ENCODE measurements at regions not wholly inside any gene's neighbourhood (a gene's known extent, or its start where the extent isn't known, plus 50 kb on each side); places are given as distances from the start of the nearest gene placed in this dataset.

DNA sequence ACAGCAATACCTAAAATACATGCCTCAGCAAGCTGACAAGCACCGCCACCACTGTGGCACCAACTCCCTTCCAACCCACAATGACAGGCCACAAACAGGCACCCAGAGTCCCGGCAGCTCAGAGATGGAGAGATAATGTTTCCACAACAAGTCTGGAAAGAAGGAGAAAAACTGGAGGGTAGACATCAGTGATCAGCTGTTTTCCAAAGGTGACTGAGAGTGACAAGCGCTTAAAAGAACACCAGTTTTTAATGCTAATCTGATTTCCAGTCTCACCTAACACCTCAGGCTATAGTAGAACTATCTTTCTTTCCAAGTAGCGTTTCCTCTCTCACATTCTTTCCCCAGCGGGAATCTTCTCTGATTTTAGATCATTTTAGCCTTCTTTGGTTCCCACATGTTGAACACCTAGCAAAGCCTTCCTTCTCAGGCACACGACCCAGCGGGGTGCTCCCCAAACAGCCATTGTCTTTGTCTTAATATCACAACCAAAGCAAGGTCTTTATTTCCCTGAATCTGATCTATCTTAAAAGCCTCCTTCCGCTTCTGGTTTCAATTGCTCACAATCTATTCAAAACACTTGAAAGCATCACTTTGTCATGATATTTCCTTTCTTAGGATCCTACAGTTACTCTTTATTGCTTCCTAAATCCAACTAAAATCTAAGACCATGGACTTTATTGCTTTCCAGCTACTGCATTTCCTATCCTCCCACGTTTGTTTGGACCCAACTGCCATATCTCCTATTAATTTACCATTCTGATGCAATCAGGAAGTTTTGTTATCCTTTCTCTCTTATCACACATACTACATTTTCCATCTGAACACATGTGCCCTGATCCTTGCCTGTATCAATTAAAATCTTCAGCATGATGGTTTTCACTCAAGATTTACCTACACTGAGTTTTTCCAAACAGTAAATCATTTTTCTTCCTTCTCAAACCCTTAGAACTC lies 282.7 kb downstream of the ADGB start:
- TF ChIP-seq, protein P1, sequence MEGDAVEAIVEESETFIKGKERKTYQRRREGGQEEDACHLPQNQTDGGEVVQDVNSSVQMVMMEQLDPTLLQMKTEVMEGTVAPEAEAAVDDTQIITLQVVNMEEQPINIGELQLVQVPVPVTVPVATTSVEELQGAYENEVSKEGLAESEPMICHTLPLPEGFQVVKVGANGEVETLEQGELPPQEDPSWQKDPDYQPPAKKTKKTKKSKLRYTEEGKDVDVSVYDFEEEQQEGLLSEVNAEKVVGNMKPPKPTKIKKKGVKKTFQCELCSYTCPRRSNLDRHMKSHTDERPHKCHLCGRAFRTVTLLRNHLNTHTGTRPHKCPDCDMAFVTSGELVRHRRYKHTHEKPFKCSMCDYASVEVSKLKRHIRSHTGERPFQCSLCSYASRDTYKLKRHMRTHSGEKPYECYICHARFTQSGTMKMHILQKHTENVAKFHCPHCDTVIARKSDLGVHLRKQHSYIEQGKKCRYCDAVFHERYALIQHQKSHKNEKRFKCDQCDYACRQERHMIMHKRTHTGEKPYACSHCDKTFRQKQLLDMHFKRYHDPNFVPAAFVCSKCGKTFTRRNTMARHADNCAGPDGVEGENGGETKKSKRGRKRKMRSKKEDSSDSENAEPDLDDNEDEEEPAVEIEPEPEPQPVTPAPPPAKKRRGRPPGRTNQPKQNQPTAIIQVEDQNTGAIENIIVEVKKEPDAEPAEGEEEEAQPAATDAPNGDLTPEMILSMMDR (IDR thresholded peaks at IDR 0.05) = no peak
- no peak for TF ChIP-seq POLR2A (IDR thresholded peaks at IDR 0.05)

Measured in uterus (tissue), 2 donors.